Pulmonary artery endothelial cell (primary cell): ENCODE measurements at regions not wholly inside any gene's neighbourhood (a gene's known extent, or its start where the extent isn't known, plus 50 kb on each side); places are given as distances from the start of the nearest gene placed in this dataset.
"Not testable (repeated sequence)": the region's sequence is repeated elsewhere in the genome, so short reads cannot be mapped to it uniquely, and the experiment has no call there.

ENCODE experiments used
- DNase-seq: peaks from one replicate; pipeline ENCODE4 v3.0.0-alpha.2; 2011; ENCODE audit warnings: low read depth, low spot score

- no peak for DNase-seq
Observed at GRCh38 chr16:29311461-29312344, 94.8 kb downstream of the NPIPB11 start.

- DNase-seq = no peak
Observed at GRCh38 chr16:29310852-29311314, 95.6 kb downstream of the NPIPB11 start.

DNA sequence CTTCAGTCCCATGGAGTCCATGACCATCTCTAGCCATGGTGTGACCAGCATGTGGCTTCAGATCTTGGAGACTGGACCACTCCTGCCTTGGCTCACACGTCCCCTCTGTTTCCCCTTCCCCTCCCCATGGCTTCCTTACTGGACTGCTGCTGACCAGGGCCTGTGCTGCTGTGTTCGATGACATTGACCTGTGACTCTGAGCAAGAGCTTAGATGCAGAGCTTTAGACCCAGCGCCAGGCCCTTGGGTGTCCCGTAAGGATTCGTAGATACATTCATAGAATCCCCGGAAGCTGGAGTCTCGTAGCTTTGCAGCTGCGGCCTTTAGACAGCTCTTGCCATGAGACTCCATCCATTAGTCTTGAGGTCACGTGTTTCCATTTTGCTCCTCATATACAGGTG is 96.3 kb downstream of the NPIPB11 start:
- DNase-seq = not testable (repeated sequence)

- not testable (repeated sequence) for DNase-seq
Observed at GRCh38 chr16:29309601-29310000, 96.9 kb downstream of the NPIPB11 start.

DNA sequence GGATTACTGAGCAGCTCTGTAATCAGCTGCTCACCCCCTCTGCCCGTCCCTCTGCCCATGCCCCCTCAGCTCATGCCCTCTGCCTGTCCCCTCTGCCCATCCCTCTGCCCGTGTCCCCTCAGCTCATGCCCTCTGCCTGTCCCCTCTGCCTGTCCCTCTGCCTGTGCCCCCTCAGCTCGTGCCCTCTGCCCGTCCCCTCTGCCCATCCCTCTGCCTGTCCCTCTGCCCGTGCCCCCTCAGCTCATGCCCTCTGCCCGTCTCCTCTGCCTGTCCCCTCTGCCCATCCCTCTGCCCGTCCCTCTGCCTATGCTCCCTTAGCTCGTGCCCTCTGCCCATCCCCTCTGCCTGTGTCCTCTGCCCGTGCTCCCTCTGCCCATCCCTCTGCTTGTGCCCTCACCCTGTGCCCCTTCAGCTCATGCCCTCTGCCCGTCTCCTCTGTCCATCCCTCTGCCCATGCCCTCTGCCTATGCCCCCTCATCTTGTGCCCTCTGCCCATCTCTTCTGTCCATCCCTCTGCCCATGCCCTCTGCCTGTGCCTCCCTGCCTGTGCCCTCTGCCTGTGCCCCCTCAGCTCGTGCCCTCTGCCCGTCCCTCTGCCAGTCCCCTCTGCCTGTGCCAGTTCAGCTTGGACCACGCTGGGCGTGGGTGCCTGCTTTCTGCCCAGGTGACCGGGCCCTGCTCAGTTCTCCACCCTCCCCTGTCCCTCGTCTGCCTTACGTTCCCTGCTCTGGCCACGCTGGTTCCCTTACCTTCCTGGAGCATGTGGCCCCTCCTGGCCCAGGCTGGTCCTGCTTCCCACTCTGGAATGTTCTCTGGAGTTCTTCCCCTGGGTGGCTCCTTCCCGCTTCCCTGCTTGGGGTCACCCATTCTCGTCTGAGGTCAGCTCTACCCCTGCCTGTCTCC is 97.6 kb downstream of the NPIPB11 start:
- no peak for DNase-seq

GRCh38 chr16:29307598-29308507 is 98.7 kb downstream of the NPIPB11 start:
- no peak for DNase-seq

DNA sequence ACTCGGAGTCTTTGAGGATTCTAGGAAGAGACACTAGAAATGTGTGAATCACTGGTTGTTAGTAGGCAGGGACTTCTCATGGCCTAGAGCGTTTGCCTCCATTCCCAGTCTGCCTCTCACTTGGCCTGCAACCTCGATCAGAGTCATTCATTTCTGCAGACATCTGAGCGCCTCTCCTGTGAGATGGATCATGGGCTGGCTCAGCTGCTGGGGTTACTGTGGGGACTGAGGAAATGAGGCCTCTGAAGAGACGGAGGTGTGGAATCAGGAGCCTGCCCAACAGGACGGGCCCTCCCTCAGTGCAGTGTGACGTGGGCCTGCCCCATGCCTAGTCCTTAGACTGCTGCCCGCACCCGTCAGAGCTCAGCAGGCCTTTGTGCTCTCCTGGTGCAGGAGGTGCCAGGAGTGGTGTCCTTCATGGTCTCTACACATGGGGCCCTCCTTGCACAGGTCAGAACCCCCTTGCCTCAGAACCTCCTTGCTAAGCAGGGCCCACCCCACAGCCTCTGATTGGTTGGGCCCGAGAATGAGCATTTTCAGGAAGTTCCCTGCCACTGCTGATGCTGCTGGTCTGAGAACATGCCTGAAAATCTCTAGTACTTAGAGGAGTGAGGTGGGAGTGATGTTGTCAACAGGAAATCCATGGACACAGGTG is 99.4 kb downstream of the NPIPB11 start:
- no peak for DNase-seq

DNA sequence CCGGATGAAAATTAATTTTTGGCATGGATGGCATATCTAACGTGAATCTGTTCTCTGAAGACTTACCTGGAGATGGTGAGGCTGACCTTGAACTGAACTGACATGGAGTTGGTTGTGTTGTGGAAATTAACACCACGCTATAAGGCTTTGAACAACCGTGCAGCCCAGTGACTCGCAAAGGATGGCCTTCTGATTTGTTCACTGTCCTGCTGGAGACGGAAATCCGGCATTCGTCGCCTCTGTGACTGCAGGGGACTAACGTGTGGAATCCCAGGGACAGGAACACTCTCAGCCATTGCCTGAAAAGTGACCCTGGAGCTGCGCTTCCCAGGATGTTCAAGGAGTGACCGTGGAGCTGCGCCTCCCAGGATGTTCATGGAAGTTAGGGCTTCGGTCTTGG is 100.3 kb downstream of the NPIPB11 start:
- DNase-seq = no peak

DNA sequence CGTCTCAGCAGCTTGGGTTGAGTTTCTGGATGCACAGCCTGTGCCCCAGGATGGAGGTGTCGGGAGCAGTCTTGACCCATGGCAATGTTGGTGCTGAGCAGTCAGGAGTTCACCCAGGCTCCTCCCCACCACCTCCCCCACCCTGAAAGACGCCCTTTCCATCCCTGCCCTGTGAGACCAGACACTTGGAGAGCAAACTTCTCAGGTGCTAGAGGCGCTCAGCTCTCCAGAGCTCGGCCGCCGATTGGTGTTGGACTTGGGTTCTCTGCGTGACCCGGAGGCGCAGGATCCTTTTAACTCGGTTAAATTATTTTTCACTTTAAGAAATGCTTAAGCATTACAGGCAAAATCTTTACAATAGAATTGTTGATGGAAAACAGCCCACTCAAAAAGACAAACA is 101.5 kb downstream of the NPIPB11 start:
- not testable (repeated sequence) for DNase-seq

DNA sequence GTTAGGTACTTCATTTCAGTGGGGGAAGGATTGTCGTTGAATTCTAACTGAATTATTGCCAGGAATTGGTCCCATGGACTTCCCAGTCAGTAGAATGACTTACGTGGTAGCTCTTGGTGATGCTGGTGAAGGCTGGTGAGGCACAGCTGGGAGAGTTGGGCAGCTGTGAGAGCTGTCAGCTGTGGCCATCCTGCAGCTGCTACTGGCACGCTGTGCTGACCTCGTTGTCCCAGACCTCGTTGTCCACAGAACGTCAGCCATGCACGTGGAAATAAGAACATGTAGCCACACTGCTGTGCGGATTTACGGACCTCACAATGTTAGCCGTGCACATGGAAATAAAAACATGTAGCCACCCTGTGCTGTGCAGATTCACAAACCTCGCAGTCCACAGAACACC is 102.3 kb downstream of the NPIPB11 start:
- no peak for DNase-seq

DNA sequence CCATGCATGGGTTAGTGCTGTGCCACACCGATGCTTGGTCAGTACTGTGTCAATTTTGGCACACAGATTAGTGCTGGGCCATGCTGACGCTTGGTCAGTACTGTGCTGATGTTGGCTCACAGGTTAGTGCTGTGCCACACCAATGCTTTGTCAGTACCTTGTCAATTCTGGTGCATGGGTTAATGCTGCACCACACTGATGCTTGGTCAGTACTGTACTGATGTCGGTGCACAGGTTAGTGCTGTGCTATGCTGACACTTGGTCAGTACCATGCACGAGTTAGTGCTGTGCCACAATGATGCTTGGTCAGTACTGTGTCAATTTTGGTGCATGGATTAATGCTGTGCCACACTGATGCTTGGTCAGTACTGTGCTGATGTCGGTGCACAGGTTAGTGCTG is 103.0 kb downstream of the NPIPB11 start:
- DNase-seq = no peak

DNA sequence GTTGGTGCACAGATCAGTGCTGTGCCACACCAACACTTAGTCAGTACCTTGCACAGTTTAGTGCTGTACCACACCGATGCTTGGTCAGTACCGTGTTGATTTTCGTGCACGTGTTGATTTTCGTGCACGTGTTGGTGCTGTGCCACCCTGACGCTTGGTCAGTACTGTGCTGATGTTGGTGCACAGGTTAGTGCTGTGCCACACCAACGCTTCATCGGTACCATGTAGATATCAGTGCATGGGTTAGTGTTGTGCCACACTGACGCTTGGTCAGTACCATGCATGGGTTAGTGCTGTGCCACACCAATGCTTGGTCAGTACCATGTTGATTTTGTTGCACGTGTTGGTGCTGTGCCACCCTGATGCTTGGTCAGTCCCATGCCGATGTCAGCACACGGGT is 103.5 kb downstream of the NPIPB11 start:
- no peak for DNase-seq

GRCh38 chr16:29302433-29302832 is 104.1 kb downstream of the NPIPB11 start:
- DNase-seq = not testable (repeated sequence)

GRCh38 chr16:29301662-29302285 is 104.7 kb downstream of the NPIPB11 start:
- DNase-seq = not testable (repeated sequence)

GRCh38 chr16:29300541-29301535 is 105.7 kb downstream of the NPIPB11 start:
- DNase-seq = not testable (repeated sequence)

GRCh38 chr16:29300030-29300491 is 106.5 kb downstream of the NPIPB11 start:
- not testable (repeated sequence) for DNase-seq

- not testable (repeated sequence) for DNase-seq
Observed at GRCh38 chr16:29298997-29299396, 107.5 kb downstream of the NPIPB11 start.

- DNase-seq = not testable (repeated sequence)
Observed at GRCh38 chr16:29298307-29298706, 108.2 kb downstream of the NPIPB11 start.

DNA sequence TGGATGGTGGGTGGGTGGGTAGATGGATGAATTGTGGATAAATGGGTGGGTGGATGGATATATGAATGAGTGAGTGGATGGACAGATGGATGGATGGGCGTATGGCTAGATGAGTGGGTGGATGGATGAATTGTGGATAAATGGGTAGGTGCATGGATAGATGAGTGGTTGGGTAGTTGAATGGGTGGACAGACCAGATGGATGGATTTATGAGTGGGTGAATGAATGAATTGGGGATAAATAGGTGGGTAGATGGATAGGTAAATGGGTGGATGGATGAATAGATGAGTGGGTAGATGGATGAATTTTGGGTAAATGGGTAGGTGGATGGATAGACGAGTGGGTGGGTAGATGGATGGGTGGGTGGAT is 108.7 kb downstream of the NPIPB11 start:
- DNase-seq = not testable (repeated sequence)
